Type B pancreatic cell (in vitro differentiated cells): ENCODE measurements at regions not wholly inside any gene's neighbourhood (a gene's known extent, or its start where the extent isn't known, plus 50 kb on each side); places are given as distances from the start of the nearest gene placed in this dataset.
A peak's percentile ranks its signal among the peaks of the same experiment; 100 is the strongest.

Source experiments
- DNase-seq: peaks from one replicate; pipeline ENCODE4 v3.0.0; 2021; ENCODE audit warnings: mixed read lengths; ENCODE audit not compliant: unreplicated experiment; ENCODE audit errors: extremely low spot score
- H3K27ac Mint-ChIP-seq: 2 replicates; pipeline ENCODE4 v1.8.0; 2021; ENCODE audit warnings: mild to moderate bottlenecking, mixed read lengths
- H3K27me3 Mint-ChIP-seq: 2 replicates; pipeline ENCODE4 v1.8.0; 2021; ENCODE audit warnings: mixed read lengths
- H3K36me3 Mint-ChIP-seq: 2 replicates; pipeline ENCODE4 v1.8.0; 2021; ENCODE audit warnings: mixed read lengths
- H3K4me1 Mint-ChIP-seq: one replicate; pipeline ENCODE4 v1.8.0; 2021; ENCODE audit warnings: mixed read lengths; ENCODE audit not compliant: unreplicated experiment
- H3K4me3 Mint-ChIP-seq: 2 replicates; pipeline ENCODE4 v1.8.0; 2021; ENCODE audit warnings: mild to moderate bottlenecking, mixed read lengths
- H3K9me3 Mint-ChIP-seq: 2 replicates; pipeline ENCODE4 v1.8.0; 2021; ENCODE audit warnings: mixed read lengths
- TF ChIP-seq, protein P1 (sequence below): fragments of 200-600 bp; sonication (generic); conservative IDR thresholded peaks from 2 replicates; pipeline ENCODE4 v1.5.0; 2021; ENCODE audit warnings: antibody characterized with exemption, mild to moderate bottlenecking

DNA sequence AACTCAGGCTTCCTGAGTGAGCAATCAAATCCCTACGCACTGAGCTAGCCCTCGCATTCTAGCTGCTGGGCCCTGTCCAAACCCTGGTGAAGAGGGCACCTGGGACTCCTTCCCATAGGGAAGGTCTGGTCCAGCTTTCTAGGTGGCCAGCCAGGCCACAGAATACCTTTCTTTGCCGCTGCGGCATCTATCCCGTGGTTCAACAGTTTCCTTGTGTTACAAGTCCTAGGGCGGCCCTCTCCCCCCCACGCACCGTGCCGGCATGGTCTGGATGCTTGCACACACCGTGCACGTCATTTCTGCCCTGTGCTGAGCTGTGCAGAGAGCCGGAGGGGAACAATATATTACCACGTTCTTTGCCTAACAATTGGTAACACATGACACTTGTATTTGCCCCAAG lies 164.6 kb upstream of the TSHZ3 start:
- DNase-seq: peak; percentile 61
- Mint-ChIP-seq H3K27ac (no peak overlapping the region), H3K4me1 (peaks cover 5% of the 10 kb centered on the region), H3K27me3 (peaks cover 31% of the 10 kb centered on the region), H3K4me3 (no peak overlapping the region), H3K36me3 (no peaks in the 10 kb centered on the region), H3K9me3 (no peaks in the 10 kb centered on the region)
- TF ChIP-seq, protein P1, sequence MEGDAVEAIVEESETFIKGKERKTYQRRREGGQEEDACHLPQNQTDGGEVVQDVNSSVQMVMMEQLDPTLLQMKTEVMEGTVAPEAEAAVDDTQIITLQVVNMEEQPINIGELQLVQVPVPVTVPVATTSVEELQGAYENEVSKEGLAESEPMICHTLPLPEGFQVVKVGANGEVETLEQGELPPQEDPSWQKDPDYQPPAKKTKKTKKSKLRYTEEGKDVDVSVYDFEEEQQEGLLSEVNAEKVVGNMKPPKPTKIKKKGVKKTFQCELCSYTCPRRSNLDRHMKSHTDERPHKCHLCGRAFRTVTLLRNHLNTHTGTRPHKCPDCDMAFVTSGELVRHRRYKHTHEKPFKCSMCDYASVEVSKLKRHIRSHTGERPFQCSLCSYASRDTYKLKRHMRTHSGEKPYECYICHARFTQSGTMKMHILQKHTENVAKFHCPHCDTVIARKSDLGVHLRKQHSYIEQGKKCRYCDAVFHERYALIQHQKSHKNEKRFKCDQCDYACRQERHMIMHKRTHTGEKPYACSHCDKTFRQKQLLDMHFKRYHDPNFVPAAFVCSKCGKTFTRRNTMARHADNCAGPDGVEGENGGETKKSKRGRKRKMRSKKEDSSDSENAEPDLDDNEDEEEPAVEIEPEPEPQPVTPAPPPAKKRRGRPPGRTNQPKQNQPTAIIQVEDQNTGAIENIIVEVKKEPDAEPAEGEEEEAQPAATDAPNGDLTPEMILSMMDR: no peak

DNA sequence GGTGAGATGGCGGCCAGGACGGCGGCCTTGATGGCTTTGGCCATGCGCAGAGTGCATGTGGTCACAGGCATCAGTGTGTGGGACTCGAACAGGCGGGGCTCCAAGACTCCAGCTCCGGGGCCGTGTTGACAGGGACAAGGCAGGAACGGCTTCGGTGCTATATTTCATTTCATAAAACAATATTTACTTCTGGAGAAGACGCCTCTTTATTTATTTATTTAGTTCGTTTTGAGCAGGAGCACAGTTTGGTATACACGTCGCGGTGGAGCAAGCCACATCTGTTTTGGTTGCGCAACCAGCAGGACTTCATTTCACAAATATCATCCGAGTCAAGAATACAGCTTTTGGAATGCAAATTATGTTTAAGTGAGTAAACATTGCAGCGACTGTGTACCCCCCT lies 166.7 kb upstream of the TSHZ3 start:
- H3K4me1 Mint-ChIP-seq: peaks cover 9% of the 10 kb centered on the region
- DNase-seq: peak; percentile 47
- H3K9me3 Mint-ChIP-seq: no peaks in the 10 kb centered on the region
- H3K27ac Mint-ChIP-seq: no peak overlapping the region
- peaks cover 35% of the 10 kb centered on the region for H3K27me3 Mint-ChIP-seq
- TF ChIP-seq, protein P1: no peak
- no peaks in the 10 kb centered on the region for H3K36me3 Mint-ChIP-seq
- H3K4me3 Mint-ChIP-seq: no peak overlapping the region

DNA sequence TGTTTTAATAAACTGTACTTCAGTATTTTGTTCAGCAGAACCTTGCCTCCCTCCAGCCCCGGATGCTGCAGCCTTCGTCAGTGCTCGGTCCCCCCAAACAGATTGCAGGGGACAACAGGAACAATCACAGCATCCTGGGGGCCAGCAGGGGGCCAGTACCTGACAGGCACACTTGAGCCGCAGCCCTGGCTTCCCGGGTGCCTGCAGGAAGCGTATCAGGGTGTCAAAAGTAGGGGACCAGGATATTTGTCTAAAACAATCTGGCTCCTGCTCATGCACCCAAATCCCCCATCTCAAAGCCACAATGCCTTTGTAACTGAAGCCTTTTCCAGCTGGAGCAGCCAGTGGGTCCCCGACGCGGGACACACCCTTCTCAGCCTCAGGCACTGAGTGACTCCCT lies 167.5 kb upstream of the TSHZ3 start:
- Mint-ChIP-seq H3K4me3 (no peak overlapping the region), H3K4me1 (peaks cover 9% of the 10 kb centered on the region), H3K27me3 (peaks cover 35% of the 10 kb centered on the region), H3K36me3 (no peaks in the 10 kb centered on the region), H3K9me3 (no peaks in the 10 kb centered on the region), H3K27ac (no peak overlapping the region)
- TF ChIP-seq, protein P1: no peak
- DNase-seq: peak; percentile 56

DNA sequence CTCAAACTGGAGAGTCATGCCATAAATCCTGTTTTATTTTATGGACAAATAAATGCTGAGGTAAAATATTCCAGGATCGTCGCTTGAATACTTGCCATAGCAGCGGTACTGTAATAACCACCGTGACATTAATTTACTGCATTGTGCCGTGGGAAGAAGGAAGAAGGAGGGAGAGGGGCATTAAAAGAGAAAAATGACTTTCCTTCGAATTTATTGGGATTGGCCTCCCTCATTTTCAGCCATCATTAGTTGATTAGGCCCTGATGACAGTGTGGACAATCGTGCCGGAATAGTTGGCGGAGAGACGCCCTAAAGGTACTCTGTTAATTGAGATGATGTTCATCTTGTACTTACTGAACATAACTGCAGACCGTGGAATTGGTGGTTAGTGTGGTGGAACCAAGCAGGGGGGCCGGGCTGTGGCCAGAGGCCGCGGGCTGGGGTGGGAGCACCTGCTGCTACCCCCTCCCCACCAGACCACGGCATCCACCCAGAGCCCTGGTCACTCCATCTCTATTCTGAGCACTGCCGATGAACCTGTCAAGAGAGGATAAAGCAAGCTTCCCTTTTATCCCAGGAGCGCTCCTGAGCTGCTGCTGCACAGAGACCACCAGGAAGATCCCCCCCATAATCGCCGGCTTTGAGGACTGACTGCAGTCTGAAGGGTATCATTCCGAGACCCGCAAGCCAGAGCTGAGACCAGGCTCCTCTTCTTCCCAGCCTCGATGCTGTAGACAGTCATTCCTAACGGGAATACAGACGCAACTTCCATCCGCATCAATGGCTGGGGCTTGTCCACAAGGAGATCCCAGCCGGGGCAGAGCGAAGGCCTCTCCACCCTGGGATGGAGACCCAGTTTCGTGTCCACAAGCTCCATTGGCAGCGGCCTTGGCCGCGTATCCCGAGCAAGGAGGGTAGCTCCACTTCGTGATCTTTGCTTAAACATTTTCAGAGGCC lies 168.3 kb upstream of the TSHZ3 start:
- TF ChIP-seq, protein P1: no peak
- Mint-ChIP-seq H3K9me3 (no peaks in the 10 kb centered on the region), H3K27me3 (peaks cover 35% of the 10 kb centered on the region), H3K36me3 (no peaks in the 10 kb centered on the region), H3K4me3 (no peak overlapping the region), H3K4me1 (peaks cover 9% of the 10 kb centered on the region), H3K27ac (no peak overlapping the region)
- DNase-seq: peak; percentile 64

DNA sequence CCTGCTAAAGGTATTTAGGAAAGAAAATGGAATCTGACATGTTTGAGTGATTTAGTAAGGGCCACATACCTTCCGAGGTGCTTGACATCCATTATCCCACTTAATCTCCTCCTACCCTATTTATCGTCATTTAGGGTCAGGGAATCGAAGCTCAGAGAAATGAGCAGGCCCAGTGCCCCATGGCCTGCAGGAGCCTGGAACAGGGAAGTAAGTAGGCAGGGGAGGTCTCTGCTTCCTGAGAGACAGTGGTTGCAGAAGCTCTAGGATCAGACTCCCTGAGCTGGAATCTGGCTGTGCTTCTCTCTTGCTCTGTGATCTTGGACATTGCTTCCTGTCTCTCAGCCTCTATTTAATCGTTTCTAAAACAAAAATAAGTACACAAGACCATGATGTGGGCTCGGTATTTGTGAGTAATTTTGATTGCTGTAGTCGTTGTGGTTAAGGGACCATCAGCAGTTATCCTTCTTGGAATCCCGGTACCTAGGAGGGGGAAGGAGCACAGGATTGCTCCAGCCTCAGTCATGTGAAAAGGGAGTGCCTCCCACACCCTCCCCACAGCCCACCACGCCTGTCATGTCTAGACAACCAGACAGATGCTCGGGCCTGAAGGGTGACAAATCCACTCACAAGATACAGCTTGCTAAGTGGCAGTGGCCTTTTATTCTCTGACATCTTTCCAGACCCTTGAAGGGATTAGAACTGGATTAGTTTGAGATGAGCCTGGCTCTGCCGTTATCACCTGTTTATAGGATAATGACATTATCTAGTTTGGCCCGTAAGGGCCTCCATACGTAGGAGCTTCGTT lies 169.2 kb upstream of the TSHZ3 start:
- H3K4me3 Mint-ChIP-seq: no peak overlapping the region
- H3K27me3 Mint-ChIP-seq: peaks cover 31% of the 10 kb centered on the region
- H3K9me3 Mint-ChIP-seq: no peaks in the 10 kb centered on the region
- H3K27ac Mint-ChIP-seq: no peak overlapping the region
- TF ChIP-seq, protein P1: no peak
- no peaks in the 10 kb centered on the region for H3K36me3 Mint-ChIP-seq
- peak; percentile 22 for DNase-seq
- peaks cover 9% of the 10 kb centered on the region for H3K4me1 Mint-ChIP-seq
